ENCODE measurements at regions not wholly inside any gene's neighbourhood (a gene's known extent, or its start where the extent isn't known, plus 50 kb on each side); places are given as distances from the start of the nearest gene placed in this dataset.

GRCh38 chr11:80569832-80570231 lies 1129.0 kb upstream of the TENM4 start:
- TF ChIP-seq, protein P1, sequence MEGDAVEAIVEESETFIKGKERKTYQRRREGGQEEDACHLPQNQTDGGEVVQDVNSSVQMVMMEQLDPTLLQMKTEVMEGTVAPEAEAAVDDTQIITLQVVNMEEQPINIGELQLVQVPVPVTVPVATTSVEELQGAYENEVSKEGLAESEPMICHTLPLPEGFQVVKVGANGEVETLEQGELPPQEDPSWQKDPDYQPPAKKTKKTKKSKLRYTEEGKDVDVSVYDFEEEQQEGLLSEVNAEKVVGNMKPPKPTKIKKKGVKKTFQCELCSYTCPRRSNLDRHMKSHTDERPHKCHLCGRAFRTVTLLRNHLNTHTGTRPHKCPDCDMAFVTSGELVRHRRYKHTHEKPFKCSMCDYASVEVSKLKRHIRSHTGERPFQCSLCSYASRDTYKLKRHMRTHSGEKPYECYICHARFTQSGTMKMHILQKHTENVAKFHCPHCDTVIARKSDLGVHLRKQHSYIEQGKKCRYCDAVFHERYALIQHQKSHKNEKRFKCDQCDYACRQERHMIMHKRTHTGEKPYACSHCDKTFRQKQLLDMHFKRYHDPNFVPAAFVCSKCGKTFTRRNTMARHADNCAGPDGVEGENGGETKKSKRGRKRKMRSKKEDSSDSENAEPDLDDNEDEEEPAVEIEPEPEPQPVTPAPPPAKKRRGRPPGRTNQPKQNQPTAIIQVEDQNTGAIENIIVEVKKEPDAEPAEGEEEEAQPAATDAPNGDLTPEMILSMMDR (IDR thresholded peaks at IDR 0.05; ENCODE audit: low read depth, low read length), result no peak
- DNase-seq (ENCODE audit: extremely low read depth, low read depth), result no peak

GRCh38 chr11:80565231-80565630 lies 1124.4 kb upstream of the TENM4 start:
- DNase-seq (ENCODE audit: extremely low read depth, low read depth), result no peak
- TF ChIP-seq, protein P1 (IDR thresholded peaks at IDR 0.05; ENCODE audit: low read depth, low read length), result no peak

DNA sequence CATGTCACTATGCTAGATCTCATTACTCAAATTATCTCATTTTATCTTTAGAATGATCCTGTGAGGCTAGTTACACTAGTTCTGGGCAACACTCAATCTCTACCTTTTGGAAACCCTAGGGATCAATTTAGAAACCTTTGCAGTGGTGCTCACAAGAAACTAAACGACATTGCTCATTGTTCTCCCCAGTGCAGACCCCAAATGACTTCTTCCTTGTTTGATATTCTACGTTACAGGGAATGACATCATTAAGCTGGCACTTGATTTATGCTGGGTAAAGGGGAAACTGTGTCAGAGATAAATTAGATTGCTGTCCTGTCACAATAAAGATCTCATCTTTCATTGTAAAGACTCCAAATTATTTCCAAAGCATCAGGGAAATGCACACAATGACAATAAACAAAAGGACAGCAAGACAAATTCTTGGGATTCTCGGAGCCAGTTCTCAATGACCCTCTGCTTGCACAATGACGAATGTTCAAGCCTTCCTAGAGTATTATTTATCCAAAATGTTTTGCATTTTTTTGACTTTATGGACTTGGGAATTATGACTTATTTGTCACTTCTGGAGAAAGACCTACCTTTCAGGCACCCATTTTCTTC lies 1121.8 kb upstream of the TENM4 start:
- no peak for DNase-seq (ENCODE audit: extremely low read depth, low read depth)
- TF ChIP-seq, protein P1 (IDR thresholded peaks at IDR 0.05; ENCODE audit: low read depth, low read length), result no peak

- no peak for DNase-seq (ENCODE audit: extremely low read depth, low read depth)
- TF ChIP-seq, protein P1 (IDR thresholded peaks at IDR 0.05; ENCODE audit: low read depth, low read length), result no peak
These were observed 1119.1 kb upstream of the TENM4 start for GRCh38 chr11:80559942-80560341.

GRCh38 chr11:80553565-80553964 lies 1112.7 kb upstream of the TENM4 start:
- DNase-seq (ENCODE audit: extremely low read depth, low read depth), result no peak
- TF ChIP-seq, protein P1 (IDR thresholded peaks at IDR 0.05; ENCODE audit: low read depth, low read length), result no peak

DNA sequence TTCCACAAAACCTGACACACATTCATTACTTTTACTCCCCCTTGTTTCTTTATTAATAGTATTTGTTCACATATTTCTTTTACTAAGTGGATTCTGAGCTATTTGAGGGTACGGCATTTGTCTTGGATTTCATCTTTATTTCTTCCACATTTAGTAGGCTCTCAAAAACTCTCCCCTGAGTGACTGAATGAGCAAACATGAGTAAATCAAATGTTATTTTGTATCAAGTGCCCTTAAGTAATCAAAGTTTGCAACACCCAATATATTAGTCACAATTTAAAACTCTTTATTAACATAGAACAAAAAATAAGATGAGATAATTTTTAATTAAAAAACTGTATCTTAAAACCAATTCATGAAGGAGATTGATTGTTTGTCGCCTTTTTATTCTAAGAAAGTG lies 1101.9 kb upstream of the TENM4 start:
- TF ChIP-seq, protein P1 (IDR thresholded peaks at IDR 0.05; ENCODE audit: low read depth, low read length), result no peak
- DNase-seq (ENCODE audit: extremely low read depth, low read depth), result no peak

DNA sequence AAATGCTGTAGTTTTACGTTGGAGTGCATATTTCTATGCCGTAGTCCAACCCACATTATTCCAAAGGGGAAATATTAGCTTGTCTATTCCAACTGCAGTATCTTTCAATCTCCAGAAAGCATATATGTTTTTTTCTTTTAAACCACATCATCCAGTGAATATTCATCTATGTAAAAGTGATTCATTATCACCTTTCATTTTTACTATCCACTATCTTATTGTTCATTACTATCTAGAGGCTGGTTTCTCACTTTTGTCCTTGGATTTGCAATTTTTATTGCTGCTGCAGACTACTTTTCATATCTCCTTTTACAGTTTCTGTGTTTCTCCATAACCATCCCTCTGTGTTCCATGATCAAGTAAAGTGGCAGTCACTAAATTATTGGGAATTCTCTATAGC lies 1097.2 kb upstream of the TENM4 start:
- no peak for DNase-seq (ENCODE audit: extremely low read depth, low read depth)
- TF ChIP-seq, protein P1 (IDR thresholded peaks at IDR 0.05; ENCODE audit: low read depth, low read length), result no peak

All from AG09319 (cell line).